ENCODE measurements at regions not wholly inside any gene's neighbourhood (a gene's known extent, or its start where the extent isn't known, plus 50 kb on each side); places are given as distances from the start of the nearest gene placed in this dataset.

DNA sequence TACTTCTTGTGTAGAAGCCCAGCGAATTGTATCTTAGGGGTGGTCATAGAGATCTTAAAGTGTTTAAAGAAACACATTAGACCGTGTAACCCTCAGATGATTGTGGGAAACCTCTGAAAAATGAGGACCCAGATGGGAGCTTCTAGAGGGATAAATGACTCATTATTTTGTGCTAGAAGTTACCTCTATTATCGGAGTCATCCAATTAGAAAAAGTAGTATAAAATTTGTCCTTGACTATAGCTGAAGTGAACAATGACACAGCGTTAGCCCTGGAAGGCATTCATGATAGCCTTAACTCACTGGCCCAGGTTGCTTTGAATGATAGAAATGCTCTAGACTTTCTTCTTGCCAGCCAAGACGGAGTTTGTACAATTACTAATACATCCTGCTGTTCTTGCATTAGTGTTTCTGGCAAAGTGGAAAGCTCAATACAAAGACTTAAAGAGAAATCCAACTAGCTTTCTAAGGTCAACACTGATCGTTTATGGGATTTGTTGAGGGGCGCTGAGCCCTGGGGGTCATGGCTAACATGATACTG lies 178.9 kb upstream of the VEGFC start:
- no peaks in the 10 kb centered on the region for H3K36me3 Mint-ChIP-seq (ENCODE audit: low read depth)
- H3K27ac Mint-ChIP-seq = no peak overlapping the region
- peaks cover 2% of the 10 kb centered on the region for H3K27me3 Mint-ChIP-seq
- intact Hi-C loops (cut with micrococcal nuclease) = no loop called here
- no peak overlapping the region for H3K4me3 Mint-ChIP-seq
- no peaks in the 10 kb centered on the region for H3K4me1 Mint-ChIP-seq (ENCODE audit: low read depth)
- no peaks in the 10 kb centered on the region for H3K9me3 Mint-ChIP-seq

DNA sequence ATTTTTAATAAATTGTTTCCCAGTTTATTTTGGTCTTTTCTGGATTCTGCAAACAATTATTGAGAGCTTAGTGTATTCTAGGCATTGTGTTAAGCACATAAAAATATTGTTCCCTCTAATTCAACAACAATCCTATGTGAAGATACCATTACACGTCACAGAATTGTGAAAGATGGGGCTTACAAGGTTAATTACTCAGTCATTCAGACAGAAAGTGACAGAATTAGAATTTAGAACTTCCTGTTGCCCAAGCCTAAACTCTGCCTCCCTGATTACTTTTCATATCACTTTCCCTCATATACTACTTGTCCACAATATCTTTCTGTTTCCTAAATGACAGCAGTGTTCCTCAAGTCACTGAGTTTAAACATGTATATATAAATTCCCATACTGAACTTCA lies 186.7 kb upstream of the VEGFC start:
- Mint-ChIP-seq H3K27me3 (no peaks in the 10 kb centered on the region), H3K27ac (no peak overlapping the region)

DNA sequence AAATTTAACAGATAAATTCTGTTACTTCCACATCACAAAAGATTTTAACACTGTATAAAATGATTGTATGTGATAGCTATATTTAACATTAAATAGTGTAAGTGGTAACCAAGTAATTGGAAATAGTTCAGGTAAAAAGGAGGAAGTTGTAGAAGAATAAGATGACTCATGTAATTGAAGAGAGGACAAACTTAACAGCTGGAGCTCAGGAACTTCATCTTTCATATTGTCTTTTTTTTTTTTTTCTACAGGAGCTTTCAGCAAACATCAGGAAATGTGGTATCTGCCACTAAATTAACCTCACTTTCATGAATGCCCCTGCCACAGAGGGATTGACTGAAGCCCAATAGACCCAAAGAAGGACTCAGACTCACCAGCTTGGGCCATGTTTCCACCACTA lies 188.4 kb upstream of the VEGFC start:
- intact Hi-C loops (cut with micrococcal nuclease) = no loop called here
- Mint-ChIP-seq H3K27me3 (no peaks in the 10 kb centered on the region), H3K9me3 (no peaks in the 10 kb centered on the region), H3K4me1 (ENCODE audit: low read depth) (peaks cover 5% of the 10 kb centered on the region), H3K4me3 (no peak overlapping the region), H3K27ac (no peak overlapping the region), H3K36me3 (ENCODE audit: low read depth) (no peaks in the 10 kb centered on the region)

More for the DNA sequence above, 186.7 kb upstream of the VEGFC start:
- H3K9me3 Mint-ChIP-seq = no peaks in the 10 kb centered on the region
- no peak overlapping the region for H3K4me3 Mint-ChIP-seq
- no peaks in the 10 kb centered on the region for H3K36me3 Mint-ChIP-seq (ENCODE audit: low read depth)
- intact Hi-C loops (cut with micrococcal nuclease) = no loop called here
- H3K4me1 Mint-ChIP-seq (ENCODE audit: low read depth) = peaks cover 5% of the 10 kb centered on the region

- Mint-ChIP-seq H3K36me3 (ENCODE audit: low read depth) (no peaks in the 10 kb centered on the region), H3K9me3 (no peaks in the 10 kb centered on the region), H3K4me3 (no peak overlapping the region), H3K27me3 (no peaks in the 10 kb centered on the region), H3K4me1 (ENCODE audit: low read depth) (peaks cover 5% of the 10 kb centered on the region), H3K27ac (no peak overlapping the region)
- intact Hi-C loops (cut with micrococcal nuclease) = no loop called here
Measured at GRCh38 chr4:176981551-176981950, 188.8 kb upstream of the VEGFC start.

DNA sequence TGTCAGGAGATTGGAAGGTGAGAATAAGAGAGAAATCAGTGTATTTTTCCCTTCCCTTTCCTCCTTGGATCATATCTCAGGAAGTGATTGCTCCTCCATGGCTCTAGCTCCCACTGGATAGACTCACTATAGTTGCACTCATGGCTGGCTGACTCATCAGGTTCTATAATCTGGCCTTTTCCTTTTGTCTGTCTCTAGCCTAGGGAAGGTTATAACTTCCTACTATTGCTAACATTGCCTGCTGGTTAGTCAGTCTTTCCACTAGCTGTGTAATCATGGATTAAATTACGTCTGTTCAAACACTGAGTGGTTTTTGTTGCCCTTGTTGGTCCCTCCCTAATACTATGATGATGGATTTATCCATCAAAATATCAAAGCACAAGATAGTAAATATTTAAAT lies 195.5 kb upstream of the VEGFC start:
- H3K9me3 Mint-ChIP-seq = no peaks in the 10 kb centered on the region
- no peak overlapping the region for H3K4me3 Mint-ChIP-seq
- no peak overlapping the region for H3K27ac Mint-ChIP-seq
- intact Hi-C loops (cut with micrococcal nuclease) = no loop called here
- no peaks in the 10 kb centered on the region for H3K27me3 Mint-ChIP-seq
- no peaks in the 10 kb centered on the region for H3K4me1 Mint-ChIP-seq (ENCODE audit: low read depth)
- no peaks in the 10 kb centered on the region for H3K36me3 Mint-ChIP-seq (ENCODE audit: low read depth)

- Mint-ChIP-seq H3K36me3 (ENCODE audit: low read depth) (no peaks in the 10 kb centered on the region), H3K4me1 (ENCODE audit: low read depth) (no peaks in the 10 kb centered on the region), H3K27me3 (no peaks in the 10 kb centered on the region), H3K27ac (no peak overlapping the region), H3K9me3 (no peaks in the 10 kb centered on the region), H3K4me3 (no peak overlapping the region)
- intact Hi-C loops (cut with micrococcal nuclease) = no loop called here
Measured at GRCh38 chr4:176989186-176989585, 196.5 kb upstream of the VEGFC start.

DNA sequence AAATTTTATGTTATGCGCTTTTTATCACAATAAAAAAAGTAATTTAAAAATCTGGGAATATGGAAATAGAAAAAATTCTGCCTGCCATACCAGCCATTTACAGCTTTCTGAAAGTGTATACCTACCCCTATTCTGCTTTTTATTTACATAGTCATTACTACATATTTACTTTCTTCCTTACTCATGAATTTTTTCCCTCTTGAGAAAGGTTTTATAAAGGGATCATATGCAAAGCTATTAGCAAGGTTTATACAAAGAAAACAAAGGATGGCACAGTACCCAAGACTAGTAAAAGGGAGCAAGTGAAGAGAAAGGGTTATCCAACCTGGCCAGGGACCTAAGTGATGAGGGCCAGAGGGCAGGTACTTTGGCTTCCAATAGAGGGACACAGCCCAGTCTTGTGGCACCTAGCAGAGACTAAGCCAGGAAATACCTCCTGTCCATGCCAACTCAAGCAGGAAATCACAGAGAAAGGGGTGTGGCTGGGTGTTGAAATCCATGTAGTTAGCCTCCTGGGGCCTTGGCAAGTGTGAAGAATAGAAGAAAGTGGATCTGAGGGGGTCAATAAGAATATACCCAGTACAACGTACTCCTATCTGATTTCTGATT lies 207.3 kb upstream of the VEGFC start:
- H3K4me1 Mint-ChIP-seq (ENCODE audit: low read depth) = no peaks in the 10 kb centered on the region
- intact Hi-C loops (cut with micrococcal nuclease) = no loop called here
- no peak overlapping the region for H3K4me3 Mint-ChIP-seq
- H3K27ac Mint-ChIP-seq = no peak overlapping the region
- H3K27me3 Mint-ChIP-seq = no peaks in the 10 kb centered on the region
- H3K9me3 Mint-ChIP-seq = no peaks in the 10 kb centered on the region
- no peaks in the 10 kb centered on the region for H3K36me3 Mint-ChIP-seq (ENCODE audit: low read depth)

DNA sequence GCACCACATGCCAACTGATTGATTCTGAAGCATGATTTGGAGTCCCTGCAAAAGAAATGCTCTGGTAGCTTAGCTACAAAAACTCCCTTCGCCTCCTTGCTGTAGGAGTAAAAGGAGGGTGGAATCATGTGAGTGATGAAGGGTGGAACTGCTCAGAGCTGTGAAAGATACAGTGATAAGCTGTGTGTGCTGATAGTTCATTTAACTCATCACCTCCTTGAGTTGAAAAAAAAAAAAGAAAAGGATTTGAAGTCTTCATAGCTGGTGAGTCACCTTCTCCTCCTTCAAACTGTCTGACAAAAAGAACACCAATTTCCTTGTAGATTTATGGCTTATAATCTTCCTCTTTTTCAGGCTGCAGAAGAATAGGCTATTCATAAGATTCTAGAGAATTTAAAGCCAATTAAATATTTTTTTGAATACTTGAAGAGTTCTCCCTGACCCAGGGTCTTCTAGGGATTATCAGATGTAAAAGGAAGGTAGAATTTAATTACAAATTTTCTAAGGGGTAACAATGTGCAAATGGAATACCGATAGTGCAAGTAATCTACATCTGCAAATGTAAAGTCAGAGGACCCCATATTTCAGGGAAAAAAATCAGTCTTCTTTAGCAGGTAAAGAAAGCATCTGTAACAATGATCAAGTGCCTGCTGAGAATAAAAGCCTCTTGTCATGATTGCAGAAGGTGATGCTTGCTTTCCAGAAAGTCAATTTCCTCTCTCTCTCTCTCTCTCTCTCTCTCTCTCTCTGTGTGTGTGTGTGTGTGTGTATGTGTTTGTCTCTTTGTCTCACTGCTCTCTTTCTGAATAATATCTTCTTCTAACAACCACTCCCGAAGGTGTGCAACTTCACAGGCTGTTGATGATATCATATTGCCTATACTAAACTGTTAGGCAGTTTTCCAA lies 208.8 kb upstream of the VEGFC start:
- no peaks in the 10 kb centered on the region for H3K27me3 Mint-ChIP-seq
- H3K27ac Mint-ChIP-seq = no peak overlapping the region
- no peaks in the 10 kb centered on the region for H3K4me1 Mint-ChIP-seq (ENCODE audit: low read depth)
- no peaks in the 10 kb centered on the region for H3K9me3 Mint-ChIP-seq
- H3K4me3 Mint-ChIP-seq = no peak overlapping the region
- no peaks in the 10 kb centered on the region for H3K36me3 Mint-ChIP-seq (ENCODE audit: low read depth)
- intact Hi-C loops (cut with micrococcal nuclease) = no loop called here

DNA sequence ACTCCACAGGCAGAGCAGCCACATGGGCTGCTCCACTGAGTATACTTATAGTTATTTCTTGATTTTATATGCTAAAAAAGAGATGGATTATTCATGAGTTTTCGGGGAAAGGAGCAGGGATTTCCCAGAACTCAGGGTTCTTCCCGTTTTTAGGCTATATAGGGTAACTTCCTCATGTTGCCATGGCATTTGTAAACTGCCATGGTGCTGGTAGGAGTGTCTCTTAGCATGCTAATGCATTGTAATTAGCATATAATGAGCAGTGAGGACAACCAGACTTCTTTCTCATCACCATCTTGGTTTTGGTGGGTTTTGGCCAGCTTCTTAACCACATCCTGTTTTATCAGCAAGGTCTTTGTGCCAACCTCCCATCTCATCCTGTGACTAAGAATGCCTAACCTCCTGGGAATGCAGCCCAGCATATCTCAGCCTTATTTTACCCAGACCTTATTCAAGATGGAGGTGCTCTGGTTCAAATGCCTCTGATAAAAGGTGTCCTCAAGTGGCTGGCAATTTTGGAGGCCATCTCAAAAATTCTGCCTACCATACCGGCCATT lies 213.0 kb upstream of the VEGFC start:
- H3K27me3 Mint-ChIP-seq = no peaks in the 10 kb centered on the region
- no peak overlapping the region for H3K4me3 Mint-ChIP-seq
- H3K4me1 Mint-ChIP-seq (ENCODE audit: low read depth) = no peaks in the 10 kb centered on the region
- no peak overlapping the region for H3K27ac Mint-ChIP-seq
- H3K36me3 Mint-ChIP-seq (ENCODE audit: low read depth) = no peaks in the 10 kb centered on the region
- intact Hi-C loops (cut with micrococcal nuclease) = no loop called here
- no peaks in the 10 kb centered on the region for H3K9me3 Mint-ChIP-seq

- Mint-ChIP-seq H3K4me3 (no peak overlapping the region), H3K27me3 (no peaks in the 10 kb centered on the region), H3K4me1 (ENCODE audit: low read depth) (no peaks in the 10 kb centered on the region), H3K9me3 (no peaks in the 10 kb centered on the region), H3K27ac (no peak overlapping the region), H3K36me3 (ENCODE audit: low read depth) (no peaks in the 10 kb centered on the region)
- intact Hi-C loops (cut with micrococcal nuclease) = no loop called here
Measured at GRCh38 chr4:177006331-177006730, 213.6 kb upstream of the VEGFC start.

DNA sequence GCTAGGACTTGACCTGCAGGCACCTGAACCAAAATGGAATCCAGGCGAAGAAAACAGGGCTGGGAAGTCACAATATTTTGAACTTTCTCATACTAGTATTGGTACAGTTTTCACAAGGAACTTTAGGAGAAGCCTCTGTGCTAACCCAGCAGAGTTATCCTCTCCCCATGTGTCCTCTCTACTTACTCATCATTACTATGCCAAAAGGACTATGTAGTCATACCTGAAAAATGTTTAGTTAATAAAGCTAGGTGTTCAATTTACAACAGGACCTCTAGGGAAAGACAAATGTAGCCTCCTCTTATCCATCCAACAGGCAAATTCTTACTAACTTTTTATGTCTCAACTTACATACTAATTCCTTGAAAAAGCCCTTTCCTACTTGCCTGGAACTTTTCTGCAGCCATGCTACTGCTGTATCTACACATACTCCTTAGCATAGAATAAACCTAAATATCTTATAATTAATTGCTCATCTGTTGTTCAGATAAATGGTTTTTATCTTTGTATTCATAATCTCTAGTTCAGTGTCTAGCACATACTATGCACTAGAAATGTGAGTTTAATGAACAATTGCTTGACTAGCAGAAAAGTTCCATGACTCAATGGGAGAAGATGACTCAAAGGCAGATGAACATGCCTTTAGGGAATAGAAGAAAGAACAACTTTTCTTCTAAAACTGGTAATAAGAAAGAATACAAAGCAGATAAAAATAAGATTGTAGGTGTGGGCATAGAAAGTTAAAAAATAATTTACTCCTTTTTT lies 215.5 kb upstream of the VEGFC start:
- no peaks in the 10 kb centered on the region for H3K36me3 Mint-ChIP-seq (ENCODE audit: low read depth)
- intact Hi-C loops (cut with micrococcal nuclease) = no loop called here
- H3K27me3 Mint-ChIP-seq = no peaks in the 10 kb centered on the region
- H3K4me3 Mint-ChIP-seq = no peak overlapping the region
- peaks cover 12% of the 10 kb centered on the region for H3K9me3 Mint-ChIP-seq
- no peak overlapping the region for H3K27ac Mint-ChIP-seq
- no peaks in the 10 kb centered on the region for H3K4me1 Mint-ChIP-seq (ENCODE audit: low read depth)

GRCh38 chr4:177008836-177009501 lies 216.2 kb upstream of the VEGFC start:
- no peak overlapping the region for H3K4me3 Mint-ChIP-seq
- peaks cover 20% of the 10 kb centered on the region for H3K9me3 Mint-ChIP-seq
- intact Hi-C loops (cut with micrococcal nuclease) = no loop called here
- no peaks in the 10 kb centered on the region for H3K36me3 Mint-ChIP-seq (ENCODE audit: low read depth)
- H3K27ac Mint-ChIP-seq = no peak overlapping the region
- no peaks in the 10 kb centered on the region for H3K27me3 Mint-ChIP-seq
- H3K4me1 Mint-ChIP-seq (ENCODE audit: low read depth) = no peaks in the 10 kb centered on the region

DNA sequence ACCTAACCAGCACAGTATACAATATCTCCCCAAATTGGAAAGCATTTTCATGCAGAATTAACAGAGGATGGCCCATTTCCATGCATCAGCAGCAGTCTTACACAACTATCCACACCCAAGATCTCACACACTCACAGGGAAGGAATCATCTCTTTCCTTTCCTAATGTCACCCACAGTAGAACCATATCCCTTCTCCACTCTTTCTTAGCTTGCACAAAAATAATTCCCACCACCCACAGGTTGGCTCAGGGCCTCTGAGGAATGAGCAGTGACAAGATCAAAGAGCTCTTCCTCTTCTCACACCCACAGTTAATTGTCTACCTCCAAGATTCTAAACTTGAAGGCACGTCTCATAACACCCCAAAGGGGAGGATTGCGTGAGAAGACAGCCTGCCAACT lies 217.7 kb upstream of the VEGFC start:
- no peak overlapping the region for H3K27ac Mint-ChIP-seq
- no peaks in the 10 kb centered on the region for H3K36me3 Mint-ChIP-seq (ENCODE audit: low read depth)
- peaks cover 20% of the 10 kb centered on the region for H3K9me3 Mint-ChIP-seq
- no peak overlapping the region for H3K4me3 Mint-ChIP-seq
- no peaks in the 10 kb centered on the region for H3K4me1 Mint-ChIP-seq (ENCODE audit: low read depth)
- H3K27me3 Mint-ChIP-seq = no peaks in the 10 kb centered on the region
- intact Hi-C loops (cut with micrococcal nuclease) = no loop called here
